Transverse colon (tissue), 4 donors: ENCODE measurements at regions not wholly inside any gene's neighbourhood (a gene's known extent, or its start where the extent isn't known, plus 50 kb on each side); places are given as distances from the start of the nearest gene placed in this dataset.

ENCODE experiments used
- DNase-seq: peaks from one replicate; pipeline ENCODE4 v3.0.0-alpha.2; 2019
- H3K27ac ChIP-seq, 4 donors: fragments of 200-600 bp; sonication (generic); 2 replicates each; pipeline ENCODE4 v1.5.1; 2016 to 2018; ENCODE audit warnings: inconsistent platforms in 4 of 4
- H3K27me3 ChIP-seq: fragments of 200-600 bp; sonication (generic); 2 replicates; pipeline ENCODE4 v1.5.1; 2017; ENCODE audit warnings: inconsistent platforms
- H3K36me3 ChIP-seq, 4 donors: fragments of 200-600 bp; sonication (generic); 2 replicates each; pipeline ENCODE4 v1.5.1; 2017 to 2019; ENCODE audit warnings: inconsistent platforms in 4 of 4
- H3K4me1 ChIP-seq, 4 donors: fragments of 200-600 bp; sonication (generic); 2 replicates each; pipeline ENCODE4 v1.5.1; 2017 to 2020; ENCODE audit warnings: inconsistent platforms in 4 of 4
- H3K4me3 ChIP-seq, 4 donors: fragments of 200-600 bp; sonication (generic); 1 replicate in 1 of 4; 2 replicates in 3 of 4; pipeline versions ENCODE4 v1.5.1 to v1.6.1; 2017 to 2019; ENCODE audit warnings: inconsistent platforms in 4 of 4
- H3K9me3 ChIP-seq, 2 donors: fragments of 200-600 bp; sonication (generic); 2 replicates each; pipeline ENCODE4 v1.5.1; 2017 to 2019; ENCODE audit warnings: inconsistent platforms in 2 of 2
- CTCF ChIP-seq, 5 experiments: fragments of 200-600 bp in 3 of 5; fragments of 450-650 bp in 2 of 5; sonication (generic) in 3 of 5; IDR thresholded peaks; 1 replicate in 2 of 5; 2 replicates in 3 of 5; pipeline ENCODE4 v1.5.1; 2016 to 2017; ENCODE audit warnings: antibody characterized with exemption in 5 of 5, inconsistent platforms in 3 of 5, mild to moderate bottlenecking in 2 of 5, moderate library complexity in 1 of 5
- EP300 ChIP-seq: sonication (generic); formaldehyde crosslinking; IDR thresholded peaks from one replicate; pipeline ENCODE4 v1.6.1; 2017; ENCODE audit warnings: antibody characterized with exemption, low read depth
- POLR2A ChIP-seq: fragments of 450-650 bp; IDR thresholded peaks from one replicate; pipeline ENCODE4 v1.6.1; 2016; ENCODE audit warnings: antibody characterized with exemption, mild to moderate bottlenecking, moderate library complexity
- POLR2AphosphoS5 ChIP-seq, 3 donors: sonication (generic); formaldehyde crosslinking; IDR thresholded peaks; one replicate each; pipeline ENCODE4 v1.6.1; 2016; ENCODE audit warnings: antibody characterized with exemption in 3 of 3
- WGBS, 2 donors: methylation state at CpG; one replicate each; pipeline ENCODE4 v1.1.5; 2018; ENCODE audit warnings: low coverage in 1 of 2; 5-methylcytosine and 5-hydroxymethylcytosine counted together
- in situ Hi-C, 4 donors: fragments of 200-750 bp; cut with MboI; loops; one replicate each; pipeline versions ENCODE4 v1.15.0 to v1.15.1; 2017; ENCODE audit warnings: low sequenced_read_pairs in 3 of 4, low pct_ligation_motif_present in 1 of 4, low pct_unique_long_range_greater_than_20kb in 1 of 4
- intact Hi-C: fragments of 100-400 bp; cut with DNase I; formaldehyde crosslinking; loops from one replicate; pipeline ENCODE4 v1.15.1; 2023; ENCODE audit warnings: low total_unique reads

- WGBS, 2 donors, result 0 to 3% methylated on average over 7 to 29 of the region's 29 CpGs
- intact Hi-C loops, result no loop called here
These were observed 145.6 kb upstream of the ZNF536 start for GRCh38 chr19:30226464-30227011.

GRCh38 chr19:30227012-30227621 is 145.1 kb upstream of the ZNF536 start:
- no peaks in the 10 kb centered on the region for H3K36me3 ChIP-seq
- TF ChIP-seq EP300, result no peak
- no peak for TF ChIP-seq POLR2AphosphoS5 (IDR thresholded peaks at IDR 0.05)
- no peak for TF ChIP-seq POLR2A
- no peak for TF ChIP-seq CTCF (IDR thresholded peaks at IDR 0.05)
- no peaks in the 10 kb centered on the region for H3K9me3 ChIP-seq
- intact Hi-C loops (no loop called here), in situ Hi-C loops (no loop called here)
- WGBS, 2 donors, result 0 to 2% methylated on average over 9 to 31 of the region's 35 CpGs
- peak overlapping the region; percentile 44 to 67 (median 48) for H3K4me3 ChIP-seq
- peaks cover 96% of the 10 kb centered on the region for H3K27me3 ChIP-seq
- peaks cover 15 to 37% (median 20%) of the 10 kb centered on the region in 4 donors for H3K4me1 ChIP-seq
- H3K27ac ChIP-seq, result peak overlapping the region; percentile 48 to 68 (median 64)
- DNase-seq, result no peak

More at GRCh38 chr19:30226464-30227011, 145.6 kb upstream of the ZNF536 start:
- H3K9me3 ChIP-seq, result no peaks in the 10 kb centered on the region
- peaks cover 98% of the 10 kb centered on the region for H3K27me3 ChIP-seq
- H3K36me3 ChIP-seq, result no peaks in the 10 kb centered on the region
- peak overlapping the region; percentile 23 to 67 (median 45) for H3K4me3 ChIP-seq
- in situ Hi-C loops, result no loop called here
- DNase-seq, result peak; percentile 25
- H3K4me1 ChIP-seq, result peaks cover 15 to 37% (median 20%) of the 10 kb centered on the region in 4 donors
- TF ChIP-seq POLR2A (no peak), EP300 (no peak), CTCF (IDR thresholded peaks at IDR 0.05) (no peak), POLR2AphosphoS5 (IDR thresholded peaks at IDR 0.05) (no peak)
- H3K27ac ChIP-seq, result peak overlapping the region; percentile 48 to 68 (median 64)

GRCh38 chr19:30227661-30228112 is 144.5 kb upstream of the ZNF536 start:
- Histone ChIP-seq H3K36me3 (no peaks in the 10 kb centered on the region), H3K27me3 (peaks cover 92% of the 10 kb centered on the region), H3K4me3 (peak overlapping the region; percentile 44 to 67 (median 48)), H3K9me3 (no peaks in the 10 kb centered on the region), H3K27ac (peak overlapping the region; percentile 48 to 68 (median 64)), H3K4me1 (peaks cover 15 to 35% (median 20%) of the 10 kb centered on the region in 4 donors)
- TF ChIP-seq POLR2A (no peak), POLR2AphosphoS5 (IDR thresholded peaks at IDR 0.05) (no peak), EP300 (no peak), CTCF (IDR thresholded peaks at IDR 0.05) (peak in 4 of 5 experiments; percentile 35 to 63 (median 48))
- in situ Hi-C loops, result no loop called here
- 0 to 1% methylated on average over 3 to 22 of the region's 57 CpGs for WGBS, 2 donors
- intact Hi-C loops, result no loop called here
- DNase-seq, result peak; percentile 57

GRCh38 chr19:30228113-30228834 is 143.9 kb upstream of the ZNF536 start:
- H3K4me3 ChIP-seq, result peak overlapping the region in 3 of 4 donors; percentile 44 to 67 (median 46)
- 0 to 3% methylated on average over 5 to 62 of the region's 62 CpGs for WGBS, 2 donors
- TF ChIP-seq POLR2AphosphoS5 (IDR thresholded peaks at IDR 0.05) (no peak), CTCF (IDR thresholded peaks at IDR 0.05) (no peak), EP300 (no peak), POLR2A (no peak)
- peak overlapping the region; percentile 48 to 68 (median 64) for H3K27ac ChIP-seq
- in situ Hi-C loops, result no loop called here
- intact Hi-C loops, result no loop called here
- H3K27me3 ChIP-seq, result peaks cover 86% of the 10 kb centered on the region
- no peaks in the 10 kb centered on the region for H3K9me3 ChIP-seq
- H3K4me1 ChIP-seq, result peaks cover 15 to 33% (median 20%) of the 10 kb centered on the region in 4 donors
- peak; percentile 13 for DNase-seq
- H3K36me3 ChIP-seq, result no peaks in the 10 kb centered on the region
